DMS79 (cell line): ENCODE measurements at regions not wholly inside any gene's neighbourhood (a gene's known extent, or its start where the extent isn't known, plus 50 kb on each side); places are given as distances from the start of the nearest gene placed in this dataset.

Experiments
- DNase-seq: peaks from one replicate; lab custom pipeline; 2025; lab: John Stamatoyannopoulos, UW

GRCh38 chr13:112639521-112639920 is 50.3 kb upstream of the ATP11A start:
- DNase-seq, result no peak

- DNase-seq, result no peak
Measured at GRCh38 chr13:112638919-112639318, 50.9 kb upstream of the ATP11A start.

- DNase-seq, result peak; percentile 49
Measured at GRCh38 chr13:112638157-112638750, 50.3 kb upstream of the TUBGCP3 start.
